ENCODE measurements at regions not wholly inside any gene's neighbourhood (a gene's known extent, or its start where the extent isn't known, plus 50 kb on each side); places are given as distances from the start of the nearest gene placed in this dataset.

DNA sequence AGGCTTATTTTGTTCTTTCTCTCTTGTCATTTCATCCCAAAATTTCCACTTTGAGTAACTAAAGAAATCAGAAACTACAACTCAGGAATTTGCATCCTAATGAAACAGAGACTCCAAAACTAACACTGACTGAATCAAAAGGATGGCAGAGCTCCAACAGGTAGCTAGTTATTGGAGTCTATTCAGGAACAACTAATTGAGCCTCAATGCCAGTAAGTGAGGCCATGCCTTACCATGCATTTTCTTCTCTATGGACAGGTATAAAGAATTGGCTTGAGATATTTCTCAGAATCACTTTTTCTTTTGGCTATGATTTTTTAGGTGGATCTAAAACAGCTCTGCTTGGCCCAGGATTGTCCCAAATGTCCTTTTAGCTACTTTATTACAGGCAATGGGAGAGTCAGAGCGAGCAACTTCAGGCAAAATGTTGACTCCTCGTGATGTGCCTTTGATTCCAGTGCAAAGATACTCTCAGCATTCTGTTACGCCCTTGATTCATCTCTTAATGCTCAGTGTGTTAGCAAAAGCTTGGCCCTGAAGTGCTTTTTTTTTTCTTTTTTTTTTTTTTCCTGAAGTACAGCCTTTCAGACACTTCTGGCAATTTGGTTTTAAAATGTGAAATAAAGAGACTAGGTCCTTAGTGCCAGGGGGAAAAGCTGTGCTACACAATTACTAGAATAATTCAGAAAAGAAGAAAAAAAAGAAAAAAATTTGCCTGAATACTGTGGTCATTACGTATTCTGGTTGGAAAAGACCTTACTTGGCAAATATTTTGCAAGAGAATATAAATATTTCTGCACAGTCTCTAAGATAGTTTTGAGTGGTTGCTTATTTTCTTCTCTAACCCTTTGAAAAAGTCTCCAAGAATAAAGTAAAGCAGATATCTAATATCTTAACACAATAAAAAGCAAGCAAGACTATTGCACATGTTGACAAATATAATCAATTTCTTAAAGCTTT is 423.7 kb downstream of the ANXA1 start:
- DNase-seq (no peak), ATAC-seq (no peak)
- H3K4me1 ChIP-seq, result peaks cover 0 to 16% (median 3%) of the 10 kb centered on the region in 4 donors
- H3K27me3 ChIP-seq, result peaks cover 0 to 17% of the 10 kb centered on the region in 2 donors
- no peaks in the 10 kb centered on the region for H3K9me3 ChIP-seq
- WGBS (ENCODE audit: insufficient coverage, low coverage, low lambda C conversion rate, missing lambda C conversion rate), result 75% methylated on average over 3 of the region's 4 CpGs
- TF ChIP-seq, protein P1, sequence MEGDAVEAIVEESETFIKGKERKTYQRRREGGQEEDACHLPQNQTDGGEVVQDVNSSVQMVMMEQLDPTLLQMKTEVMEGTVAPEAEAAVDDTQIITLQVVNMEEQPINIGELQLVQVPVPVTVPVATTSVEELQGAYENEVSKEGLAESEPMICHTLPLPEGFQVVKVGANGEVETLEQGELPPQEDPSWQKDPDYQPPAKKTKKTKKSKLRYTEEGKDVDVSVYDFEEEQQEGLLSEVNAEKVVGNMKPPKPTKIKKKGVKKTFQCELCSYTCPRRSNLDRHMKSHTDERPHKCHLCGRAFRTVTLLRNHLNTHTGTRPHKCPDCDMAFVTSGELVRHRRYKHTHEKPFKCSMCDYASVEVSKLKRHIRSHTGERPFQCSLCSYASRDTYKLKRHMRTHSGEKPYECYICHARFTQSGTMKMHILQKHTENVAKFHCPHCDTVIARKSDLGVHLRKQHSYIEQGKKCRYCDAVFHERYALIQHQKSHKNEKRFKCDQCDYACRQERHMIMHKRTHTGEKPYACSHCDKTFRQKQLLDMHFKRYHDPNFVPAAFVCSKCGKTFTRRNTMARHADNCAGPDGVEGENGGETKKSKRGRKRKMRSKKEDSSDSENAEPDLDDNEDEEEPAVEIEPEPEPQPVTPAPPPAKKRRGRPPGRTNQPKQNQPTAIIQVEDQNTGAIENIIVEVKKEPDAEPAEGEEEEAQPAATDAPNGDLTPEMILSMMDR (IDR thresholded peaks at IDR 0.05), result no peak
- TF ChIP-seq POLR2A (IDR thresholded peaks at IDR 0.05), result no peak
- H3K27ac ChIP-seq, result no peak overlapping the region
- no peaks in the 10 kb centered on the region for H3K36me3 ChIP-seq
- intact Hi-C loops (cut with DNase I), result no loop called here
- H3K4me3 ChIP-seq, result no peak overlapping the region

DNA sequence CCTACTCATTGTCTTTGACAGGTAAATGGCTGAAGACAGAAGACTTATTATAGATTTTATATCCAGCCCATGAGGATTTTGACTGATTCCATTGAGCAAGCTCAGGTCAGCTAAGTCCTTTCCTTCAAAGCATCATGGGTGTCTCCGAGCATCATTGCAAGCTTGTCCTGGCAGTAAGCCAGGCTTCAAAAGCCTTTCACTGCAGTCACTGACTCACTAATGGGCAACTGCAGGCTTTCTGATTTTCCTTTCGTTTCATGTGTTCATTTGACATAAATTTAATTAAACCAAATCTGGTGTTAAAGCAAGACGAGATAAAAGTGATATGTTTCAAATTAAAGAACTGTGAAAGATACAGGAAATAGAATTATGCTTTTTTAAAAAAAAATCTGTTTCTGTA is 426.2 kb downstream of the ANXA1 start:
- Histone ChIP-seq H3K27ac (no peak overlapping the region), H3K9me3 (no peaks in the 10 kb centered on the region), H3K27me3 (peaks cover 0 to 23% of the 10 kb centered on the region in 2 donors), H3K4me1 (peaks cover 0 to 17% (median 3%) of the 10 kb centered on the region in 4 donors), H3K36me3 (no peaks in the 10 kb centered on the region), H3K4me3 (no peak overlapping the region)
- intact Hi-C loops (cut with DNase I), result no loop called here
- ATAC-seq (no peak), DNase-seq (no peak)
- WGBS (ENCODE audit: insufficient coverage, low coverage, low lambda C conversion rate, missing lambda C conversion rate), result 24% methylated on average over 3 of the region's 3 CpGs
- TF ChIP-seq, protein P1 (IDR thresholded peaks at IDR 0.05), result no peak
- no peak for TF ChIP-seq POLR2A (IDR thresholded peaks at IDR 0.05)

GRCh38 chr9:73579823-73580222 is 428.2 kb downstream of the ANXA1 start:
- H3K27ac ChIP-seq, result no peak overlapping the region
- no peak overlapping the region for H3K4me3 ChIP-seq
- H3K36me3 ChIP-seq, result no peaks in the 10 kb centered on the region
- WGBS (ENCODE audit: insufficient coverage, low coverage, low lambda C conversion rate, missing lambda C conversion rate), result 22% methylated on average over 2 of the region's 2 CpGs
- no peaks in the 10 kb centered on the region for H3K9me3 ChIP-seq
- TF ChIP-seq, protein P1 (IDR thresholded peaks at IDR 0.05), result no peak
- no peak for TF ChIP-seq POLR2A (IDR thresholded peaks at IDR 0.05)
- intact Hi-C loops (cut with DNase I), result no loop called here
- peaks cover 0 to 20% of the 10 kb centered on the region in 2 donors for H3K27me3 ChIP-seq
- peaks cover 0 to 17% (median 3%) of the 10 kb centered on the region in 4 donors for H3K4me1 ChIP-seq
- DNase-seq (no peak), ATAC-seq (peak; percentile 91 to 95 (median 94))

- Histone ChIP-seq H3K9me3 (no peaks in the 10 kb centered on the region), H3K27ac (no peak overlapping the region), H3K4me3 (no peak overlapping the region), H3K36me3 (no peaks in the 10 kb centered on the region), H3K27me3 (peaks cover 0 to 12% of the 10 kb centered on the region in 2 donors), H3K4me1 (peaks cover 0 to 11% (median 3%) of the 10 kb centered on the region in 4 donors)
- DNase-seq (no peak), ATAC-seq (peak in 1 of 4 donors; percentile 48)
- intact Hi-C loops (cut with DNase I), result no loop called here
- TF ChIP-seq, protein P1 (IDR thresholded peaks at IDR 0.05), result no peak
- no peak for TF ChIP-seq POLR2A (IDR thresholded peaks at IDR 0.05)
Observed at GRCh38 chr9:73583576-73583975, 431.9 kb downstream of the ANXA1 start.
